Brain microvascular endothelial cell (primary cell): ENCODE measurements at regions not wholly inside any gene's neighbourhood (a gene's known extent, or its start where the extent isn't known, plus 50 kb on each side); places are given as distances from the start of the nearest gene placed in this dataset.

Experiments
- DNase-seq: peaks from one replicate; pipeline ENCODE4 v3.0.0-alpha.2; 2020
- H3K27ac ChIP-seq: fragments of 250-450 bp; sonication (Bioruptor Pico); 2 replicates; pipeline ENCODE4 v1.5.1; 2020; ENCODE audit warnings: mild to moderate bottlenecking, moderate library complexity
- H3K27me3 ChIP-seq: fragments of 250-450 bp; sonication (Bioruptor Pico); replicated peaks from 2 replicates; pipeline ENCODE4 v1.5.1; 2020; ENCODE audit warnings: mild to moderate bottlenecking
- H3K36me3 ChIP-seq: fragments of 250-450 bp; sonication (Bioruptor Pico); replicated peaks from 2 replicates; pipeline ENCODE4 v1.5.1; 2020; ENCODE audit warnings: mild to moderate bottlenecking
- H3K4me3 ChIP-seq: 2 replicates; pipeline ENCODE4 v1.5.1; 2011; ENCODE audit warnings: low read depth, mild to moderate bottlenecking, control low read depth, low read length, moderate library complexity
- CTCF ChIP-seq: IDR thresholded peaks from 2 replicates; pipeline ENCODE4 v1.5.1; 2011; ENCODE audit warnings: low read depth, mild to moderate bottlenecking, moderate library complexity, low read length, control low read depth, inconsistent platforms; ENCODE audit errors: missing control alignments
- in situ Hi-C: cut with HindIII; loops from 2 replicates; pipeline ENCODE4 v1.10.0; 2017; ENCODE audit warnings: low sequenced_read_pairs, low pct_ligation_motif_present

- in situ Hi-C loops = no loop called here
- no peaks in the 10 kb centered on the region for H3K36me3 ChIP-seq
- no peak for DNase-seq
- H3K4me3 ChIP-seq = no peak overlapping the region
- H3K27me3 ChIP-seq = no peaks in the 10 kb centered on the region
- H3K27ac ChIP-seq = no peak overlapping the region
- no peak for TF ChIP-seq CTCF
Observed at GRCh38 chr13:22063416-22064124, 392.7 kb downstream of the FGF9 start.

- no peak for TF ChIP-seq CTCF
- H3K27ac ChIP-seq = no peak overlapping the region
- H3K27me3 ChIP-seq = no peaks in the 10 kb centered on the region
- no peak for DNase-seq
- in situ Hi-C loops = no loop called here
- H3K4me3 ChIP-seq = no peak overlapping the region
- H3K36me3 ChIP-seq = no peaks in the 10 kb centered on the region
Observed at GRCh38 chr13:22064854-22065620, 394.2 kb downstream of the FGF9 start.

GRCh38 chr13:22073718-22074117 lies 402.8 kb downstream of the FGF9 start:
- Histone ChIP-seq H3K27me3 (no peaks in the 10 kb centered on the region), H3K4me3 (no peak overlapping the region), H3K27ac (no peak overlapping the region), H3K36me3 (no peaks in the 10 kb centered on the region)
- DNase-seq = no peak
- TF ChIP-seq CTCF = no peak
- in situ Hi-C loops = no loop called here

GRCh38 chr13:22074403-22074802 lies 403.5 kb downstream of the FGF9 start:
- Histone ChIP-seq H3K36me3 (no peaks in the 10 kb centered on the region), H3K27me3 (no peaks in the 10 kb centered on the region), H3K4me3 (no peak overlapping the region), H3K27ac (no peak overlapping the region)
- DNase-seq = no peak
- TF ChIP-seq CTCF = no peak
- in situ Hi-C loops = no loop called here

- TF ChIP-seq CTCF = no peak
- Histone ChIP-seq H3K27ac (no peak overlapping the region), H3K36me3 (no peaks in the 10 kb centered on the region), H3K4me3 (no peak overlapping the region), H3K27me3 (no peaks in the 10 kb centered on the region)
- no peak for DNase-seq
- in situ Hi-C loops = no loop called here
Observed at GRCh38 chr13:22076658-22077057, 405.8 kb downstream of the FGF9 start.
